ENCODE measurements at regions not wholly inside any gene's neighbourhood (a gene's known extent, or its start where the extent isn't known, plus 50 kb on each side); places are given as distances from the start of the nearest gene placed in this dataset.

GRCh38 chr14:50041980-50042379 lies 74.4 kb downstream of the VCPKMT start:
- peaks cover 69 to 72% of the 10 kb centered on the region in 2 donors for H3K4me1 ChIP-seq (ENCODE audit: control insufficient read depth in 2 of 2, insufficient read depth in 2 of 2, low read length in 2 of 2)
- H3K27me3 ChIP-seq (replicated peaks in 1 of 4; ENCODE audit: control extremely low read depth in 1 of 4, control insufficient read depth in 3 of 4, insufficient read depth in 4 of 4, low read length in 3 of 4): no peaks in the 10 kb centered on the region
- no peaks in the 10 kb centered on the region for H4K20me1 ChIP-seq (ENCODE audit: control insufficient read depth, insufficient read depth, low read length, poor library complexity, severe bottlenecking)
- H3K36me3 ChIP-seq (replicated peaks in 1 of 2; ENCODE audit: control extremely low read depth in 1 of 2, control insufficient read depth in 1 of 2, extremely low read depth in 1 of 2, insufficient read depth in 2 of 2, low read length in 1 of 2): peaks cover 2 to 22% of the 10 kb centered on the region in 2 experiments
- Mint-ChIP-seq H3K27ac (peak overlapping the region; percentile 50), H3K27me3 (no peaks in the 10 kb centered on the region), H3K4me3 (no peak overlapping the region), H3K9me3 (ENCODE audit: insufficient read depth) (no peaks in the 10 kb centered on the region), H3K4me1 (peaks cover 77% of the 10 kb centered on the region)
- DNase-seq (no peak), ATAC-seq (ENCODE audit: low read depth) (no peak)
- intact Hi-C loops (cut with micrococcal nuclease): no loop called here
- no peak overlapping the region for H3K27ac ChIP-seq (ENCODE audit: low read length in 2 of 2)
- H3K4me3 ChIP-seq (ENCODE audit: control extremely low read depth in 1 of 5, extremely low read depth in 1 of 5, insufficient read depth in 1 of 5, low read depth in 2 of 5, low read length in 4 of 5): no peak overlapping the region
- WGBS (ENCODE audit: insufficient coverage): 100% methylated on average over 1 of the region's 3 CpGs
- ChIA-PET CTCF (interaction anchor here (1.4 to 2.1 kb wide), 3 partner anchors 20 to 180 kb away, joined by 3 to 6 read pairs (median 4); no protein-coding TSS in a partner anchor), POLR2A (interaction anchor here (0.6 kb wide), 1 partner anchor 142 kb away, joined by 4 read pairs; no protein-coding TSS in a partner anchor)
- no peaks in the 10 kb centered on the region for H3K9me3 ChIP-seq (ENCODE audit: control extremely low read depth in 1 of 3, control insufficient read depth in 2 of 3, insufficient read depth in 1 of 3, low read length in 2 of 3)
- no peak for TF ChIP-seq CTCF (IDR thresholded peaks at IDR 0.05)
- TF ChIP-seq EZH2 (IDR thresholded peaks at IDR 0.05; ENCODE audit: borderline replicate concordance, insufficient read depth, low read depth, low read length, poor library complexity, severe bottlenecking): no peak
- no peak overlapping the region for H3K9ac ChIP-seq (ENCODE audit: low read length)
- H3K4me2 ChIP-seq (replicated peaks; ENCODE audit: low read depth, low read length, poor library complexity, severe bottlenecking): no peak overlapping the region
- H2AFZ ChIP-seq (ENCODE audit: insufficient read depth, low read depth, low read length, poor library complexity, severe bottlenecking): no peak overlapping the region
- peaks cover 31% of the 10 kb centered on the region for H3K79me2 ChIP-seq (ENCODE audit: control insufficient read depth, insufficient read depth, low read length)

- Histone ChIP-seq H3K4me1 (ENCODE audit: control insufficient read depth in 2 of 2, insufficient read depth in 2 of 2, low read length in 2 of 2) (peaks cover 70 to 73% of the 10 kb centered on the region in 2 donors), H3K9me3 (ENCODE audit: control extremely low read depth in 1 of 3, control insufficient read depth in 2 of 3, insufficient read depth in 1 of 3, low read length in 2 of 3) (no peaks in the 10 kb centered on the region), H3K36me3 (replicated peaks in 1 of 2; ENCODE audit: control extremely low read depth in 1 of 2, control insufficient read depth in 1 of 2, extremely low read depth in 1 of 2, insufficient read depth in 2 of 2, low read length in 1 of 2) (peaks cover 2 to 8% of the 10 kb centered on the region in 2 experiments), H3K27ac (ENCODE audit: low read length in 2 of 2) (peak overlapping the region; percentile 92 to 95), H3K4me3 (ENCODE audit: control extremely low read depth in 1 of 5, extremely low read depth in 1 of 5, insufficient read depth in 1 of 5, low read depth in 2 of 5, low read length in 4 of 5) (peak overlapping the region in 1 of 5 experiments; percentile 3), H3K9ac (ENCODE audit: low read length) (peak overlapping the region; percentile 14), H3K27me3 (replicated peaks in 1 of 4; ENCODE audit: control extremely low read depth in 1 of 4, control insufficient read depth in 3 of 4, insufficient read depth in 4 of 4, low read length in 3 of 4) (no peaks in the 10 kb centered on the region), H3K79me2 (ENCODE audit: control insufficient read depth, insufficient read depth, low read length) (peaks cover 35% of the 10 kb centered on the region), H3K4me2 (replicated peaks; ENCODE audit: low read depth, low read length, poor library complexity, severe bottlenecking) (peak overlapping the region; percentile 54), H2AFZ (ENCODE audit: insufficient read depth, low read depth, low read length, poor library complexity, severe bottlenecking) (peak overlapping the region; percentile 65), H4K20me1 (ENCODE audit: control insufficient read depth, insufficient read depth, low read length, poor library complexity, severe bottlenecking) (no peaks in the 10 kb centered on the region)
- whole genome bisulfite sequencing (ENCODE audit: insufficient coverage): no CpG with 5 or more reads among the region's 4 CpGs
- DNase-seq (peak; percentile 34), ATAC-seq (ENCODE audit: low read depth) (no peak)
- CTCF ChIA-PET: interaction anchor here (0.8 to 4.9 kb wide), 15 partner anchors 7 to 192 kb away, joined by 3 to 36 read pairs (median 4); partner anchors contain the start of gene NEMF
- intact Hi-C loops (cut with micrococcal nuclease): no loop called here
- Mint-ChIP-seq H3K4me1 (peaks cover 77% of the 10 kb centered on the region), H3K27ac (peak overlapping the region; percentile 96), H3K9me3 (ENCODE audit: insufficient read depth) (no peaks in the 10 kb centered on the region), H3K4me3 (peak overlapping the region; percentile 51), H3K27me3 (no peaks in the 10 kb centered on the region)
- POLR2A ChIA-PET: interaction anchor here (0.5 to 4.2 kb wide), 9 partner anchors 17 to 182 kb away, joined by 3 to 18 read pairs (median 4); partner anchors contain the start of gene ARF6
- no peak for TF ChIP-seq CTCF (IDR thresholded peaks at IDR 0.05)
- TF ChIP-seq EZH2 (IDR thresholded peaks at IDR 0.05; ENCODE audit: borderline replicate concordance, insufficient read depth, low read depth, low read length, poor library complexity, severe bottlenecking): no peak
These were observed 72.2 kb downstream of the VCPKMT start for GRCh38 chr14:50044042-50044651.
